KMS-11 (cell line): ENCODE measurements at regions not wholly inside any gene's neighbourhood (a gene's known extent, or its start where the extent isn't known, plus 50 kb on each side); places are given as distances from the start of the nearest gene placed in this dataset.

ENCODE experiments used
- H2AFZ ChIP-seq: fragments of 200-600 bp; sonication (generic); 2 replicates; pipeline ENCODE4 v1.6.1; 2016; ENCODE audit warnings: antibody characterized with exemption, mixed run types, low read depth
- H3K27ac ChIP-seq: fragments of 200-600 bp; sonication (generic); 2 replicates; pipeline ENCODE4 v1.6.1; 2016; ENCODE audit warnings: mild to moderate bottlenecking, mixed run types
- H3K27me3 ChIP-seq: fragments of 200-600 bp; sonication (generic); 2 replicates; pipeline ENCODE4 v1.6.1; 2017; ENCODE audit warnings: mild to moderate bottlenecking, low read depth, mixed run types, moderate library complexity; ENCODE audit not compliant: insufficient read depth
- H3K36me3 ChIP-seq: fragments of 200-600 bp; sonication (generic); 2 replicates; pipeline ENCODE4 v1.6.1; 2017; ENCODE audit warnings: mild to moderate bottlenecking, mixed run types; ENCODE audit not compliant: insufficient read depth
- H3K4me1 ChIP-seq: fragments of 200-600 bp; sonication (generic); 2 replicates; pipeline ENCODE4 v1.6.1; 2016; ENCODE audit warnings: mild to moderate bottlenecking, low read depth, mixed run types; ENCODE audit not compliant: poor library complexity, severe bottlenecking
- H3K4me2 ChIP-seq: fragments of 200-600 bp; sonication (generic); 2 replicates; pipeline ENCODE4 v1.7.0; 2016; ENCODE audit warnings: mild to moderate bottlenecking, mixed run types
- H3K4me3 ChIP-seq: fragments of 200-600 bp; sonication (generic); IDR thresholded peaks from 2 replicates; pipeline ENCODE4 v1.6.1; 2017; ENCODE audit warnings: low read depth, low read length, mixed read lengths; ENCODE audit not compliant: insufficient read depth
- H3K79me2 ChIP-seq: fragments of 200-600 bp; sonication (generic); 2 replicates; pipeline ENCODE4 v1.6.1; 2016; ENCODE audit warnings: low read depth, mixed run types; ENCODE audit not compliant: insufficient read depth
- H3K9ac ChIP-seq: fragments of 200-600 bp; sonication (generic); 2 replicates; pipeline ENCODE4 v1.6.1; 2016; ENCODE audit warnings: mild to moderate bottlenecking, mixed run types
- H4K20me1 ChIP-seq: fragments of 200-600 bp; sonication (generic); 2 replicates; pipeline ENCODE4 v1.6.1; 2016; ENCODE audit warnings: mild to moderate bottlenecking, mixed run types; ENCODE audit not compliant: insufficient read depth
- TF ChIP-seq, protein P1 (sequence below): fragments of 200-600 bp; sonication (generic); conservative IDR thresholded peaks from 2 replicates; pipeline ENCODE4 v1.6.1; 2017; ENCODE audit warnings: low read depth, mild to moderate bottlenecking, antibody characterized with exemption, low read length, moderate library complexity, mixed read lengths

GRCh38 chr2:145541028-145541427 is 1021.1 kb upstream of the ZEB2 start:
- H3K27ac ChIP-seq: no peak overlapping the region
- no peak overlapping the region for H3K4me3 ChIP-seq
- H3K4me2 ChIP-seq: no peak overlapping the region
- no peaks in the 10 kb centered on the region for H4K20me1 ChIP-seq
- TF ChIP-seq, protein P1, sequence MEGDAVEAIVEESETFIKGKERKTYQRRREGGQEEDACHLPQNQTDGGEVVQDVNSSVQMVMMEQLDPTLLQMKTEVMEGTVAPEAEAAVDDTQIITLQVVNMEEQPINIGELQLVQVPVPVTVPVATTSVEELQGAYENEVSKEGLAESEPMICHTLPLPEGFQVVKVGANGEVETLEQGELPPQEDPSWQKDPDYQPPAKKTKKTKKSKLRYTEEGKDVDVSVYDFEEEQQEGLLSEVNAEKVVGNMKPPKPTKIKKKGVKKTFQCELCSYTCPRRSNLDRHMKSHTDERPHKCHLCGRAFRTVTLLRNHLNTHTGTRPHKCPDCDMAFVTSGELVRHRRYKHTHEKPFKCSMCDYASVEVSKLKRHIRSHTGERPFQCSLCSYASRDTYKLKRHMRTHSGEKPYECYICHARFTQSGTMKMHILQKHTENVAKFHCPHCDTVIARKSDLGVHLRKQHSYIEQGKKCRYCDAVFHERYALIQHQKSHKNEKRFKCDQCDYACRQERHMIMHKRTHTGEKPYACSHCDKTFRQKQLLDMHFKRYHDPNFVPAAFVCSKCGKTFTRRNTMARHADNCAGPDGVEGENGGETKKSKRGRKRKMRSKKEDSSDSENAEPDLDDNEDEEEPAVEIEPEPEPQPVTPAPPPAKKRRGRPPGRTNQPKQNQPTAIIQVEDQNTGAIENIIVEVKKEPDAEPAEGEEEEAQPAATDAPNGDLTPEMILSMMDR: no peak
- no peaks in the 10 kb centered on the region for H3K79me2 ChIP-seq
- no peaks in the 10 kb centered on the region for H3K4me1 ChIP-seq
- no peak overlapping the region for H2AFZ ChIP-seq
- H3K36me3 ChIP-seq: no peaks in the 10 kb centered on the region
- no peaks in the 10 kb centered on the region for H3K27me3 ChIP-seq
- no peak overlapping the region for H3K9ac ChIP-seq

- H3K27me3 ChIP-seq: no peaks in the 10 kb centered on the region
- H3K4me3 ChIP-seq: no peak overlapping the region
- H3K27ac ChIP-seq: no peak overlapping the region
- H3K4me2 ChIP-seq: no peak overlapping the region
- no peaks in the 10 kb centered on the region for H3K36me3 ChIP-seq
- H3K4me1 ChIP-seq: no peaks in the 10 kb centered on the region
- TF ChIP-seq, protein P1: no peak
- H3K79me2 ChIP-seq: no peaks in the 10 kb centered on the region
- no peaks in the 10 kb centered on the region for H4K20me1 ChIP-seq
- no peak overlapping the region for H3K9ac ChIP-seq
- H2AFZ ChIP-seq: no peak overlapping the region
Observed at GRCh38 chr2:145538661-145539350, 1018.9 kb upstream of the ZEB2 start.

DNA sequence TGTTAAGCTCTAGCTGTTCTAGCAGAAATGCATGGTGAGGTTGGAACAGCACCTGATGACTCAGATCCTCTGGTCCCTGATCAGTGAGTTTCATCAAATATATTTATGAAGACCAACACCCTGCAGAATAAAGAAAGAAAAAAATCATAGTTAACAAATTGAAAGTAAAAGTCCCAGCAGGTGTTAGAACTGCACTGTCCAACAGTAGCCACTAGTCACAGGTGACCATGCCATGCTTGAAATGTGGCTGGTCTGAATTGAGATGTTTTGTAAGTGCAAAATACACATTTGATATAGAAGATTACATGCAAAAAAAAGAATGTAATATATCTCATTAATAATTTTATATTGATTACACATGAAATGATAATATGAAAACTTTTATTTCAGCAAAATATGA is 1010.7 kb upstream of the ZEB2 start:
- Histone ChIP-seq H3K79me2 (no peaks in the 10 kb centered on the region), H4K20me1 (no peaks in the 10 kb centered on the region), H3K36me3 (no peaks in the 10 kb centered on the region), H3K27ac (no peak overlapping the region), H3K27me3 (no peaks in the 10 kb centered on the region), H3K9ac (no peak overlapping the region), H2AFZ (no peak overlapping the region), H3K4me3 (no peak overlapping the region), H3K4me1 (no peaks in the 10 kb centered on the region), H3K4me2 (no peak overlapping the region)
- TF ChIP-seq, protein P1: no peak

GRCh38 chr2:145524836-145525235 is 1004.9 kb upstream of the ZEB2 start:
- H3K27me3 ChIP-seq: no peaks in the 10 kb centered on the region
- H4K20me1 ChIP-seq: no peaks in the 10 kb centered on the region
- H3K36me3 ChIP-seq: no peaks in the 10 kb centered on the region
- no peak overlapping the region for H3K27ac ChIP-seq
- no peak overlapping the region for H2AFZ ChIP-seq
- no peaks in the 10 kb centered on the region for H3K79me2 ChIP-seq
- no peak overlapping the region for H3K4me3 ChIP-seq
- TF ChIP-seq, protein P1: no peak
- H3K4me1 ChIP-seq: no peaks in the 10 kb centered on the region
- H3K4me2 ChIP-seq: no peak overlapping the region
- H3K9ac ChIP-seq: no peak overlapping the region
